ENCODE measurements at regions not wholly inside any gene's neighbourhood (a gene's known extent, or its start where the extent isn't known, plus 50 kb on each side); places are given as distances from the start of the nearest gene placed in this dataset.

DNA sequence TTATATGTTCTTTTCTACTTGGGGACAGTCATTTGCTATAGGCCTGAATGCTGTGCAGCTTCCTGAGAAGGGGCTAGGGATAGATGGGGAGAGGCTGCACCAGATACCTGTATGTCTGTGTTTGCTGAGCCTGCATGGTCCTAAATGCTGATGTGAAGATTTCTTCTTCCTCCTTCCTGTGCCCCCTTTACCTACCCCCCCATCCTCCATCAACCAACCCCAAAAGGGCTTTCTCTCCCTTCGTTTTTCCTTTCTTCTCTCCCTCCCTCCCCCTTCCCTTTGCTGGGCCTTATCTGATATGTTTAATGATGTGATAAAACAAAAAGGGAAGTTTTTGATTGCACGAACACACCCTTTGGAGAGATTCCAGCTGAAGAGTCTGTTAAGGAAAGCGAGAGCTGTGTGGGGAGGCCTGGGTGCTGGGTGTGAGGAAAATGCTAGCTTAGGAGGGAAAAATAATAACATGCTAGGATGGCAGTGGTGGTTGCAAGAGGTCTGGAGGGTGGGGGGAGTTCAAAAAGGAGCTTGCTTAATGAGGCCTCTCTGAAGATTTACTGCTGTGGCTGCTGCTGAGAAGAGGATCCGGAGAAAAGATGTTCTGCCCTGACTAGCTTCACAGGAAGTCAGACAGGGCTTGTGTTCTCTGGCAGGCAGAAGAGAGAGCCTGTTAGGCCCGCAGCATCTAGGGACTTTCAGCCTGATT is 101.8 kb downstream of the SAMD9 start:
- DNase-seq: peak; percentile 76

DNA sequence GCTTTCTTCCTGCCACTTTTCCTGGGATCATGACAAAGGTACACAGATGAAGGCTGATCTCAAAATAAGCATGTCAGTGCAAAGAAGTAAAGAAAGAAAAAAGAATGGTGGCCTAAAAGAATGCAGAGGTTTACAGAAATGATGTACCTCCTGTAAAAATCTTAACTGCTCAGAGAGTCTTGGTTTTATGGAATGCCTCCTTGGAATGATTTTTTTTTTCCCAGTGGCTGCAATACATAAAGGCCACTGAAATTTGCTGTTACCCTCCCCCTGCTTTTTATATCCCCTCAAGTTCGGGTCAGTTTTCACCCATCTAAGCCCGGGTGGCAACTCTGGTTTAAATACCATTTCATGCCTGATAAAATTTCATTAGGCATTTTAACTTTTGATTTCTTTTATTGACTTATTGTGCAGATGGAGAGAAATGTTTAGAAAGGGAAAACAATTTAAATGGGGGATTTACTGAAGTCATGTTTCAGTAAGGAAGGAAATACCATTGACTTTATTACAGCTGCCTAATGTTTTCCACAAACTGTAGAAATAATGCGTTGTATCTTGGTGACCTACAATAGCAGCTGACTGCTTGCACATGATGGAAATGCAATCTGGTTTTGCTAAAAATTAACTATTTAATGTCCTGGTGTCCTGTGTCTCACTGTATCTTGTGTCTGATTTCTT is 102.5 kb downstream of the SAMD9 start:
- DNase-seq: peak; percentile 84

DNA sequence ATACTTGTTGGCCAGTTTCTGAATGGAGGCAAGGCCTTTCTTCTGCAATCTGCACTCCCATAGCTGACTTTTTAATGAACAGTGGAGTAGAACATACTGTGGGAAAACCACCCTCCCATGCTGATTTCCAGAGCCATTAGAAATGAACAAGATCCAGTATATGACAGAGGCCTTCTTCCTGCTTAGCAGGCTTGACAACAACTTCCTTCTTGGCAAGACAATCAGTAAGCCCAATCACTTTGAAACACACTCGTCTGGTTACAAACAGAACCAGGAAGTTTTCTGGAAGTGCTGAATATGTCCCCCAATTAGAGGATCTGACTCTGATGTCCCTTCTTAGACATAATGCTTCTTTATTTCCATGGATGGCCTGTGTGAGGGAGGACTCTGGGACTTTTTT is 103.4 kb downstream of the SAMD9 start:
- DNase-seq: no peak

- peak; percentile 32 for DNase-seq
Observed at GRCh38 chr7:93013446-93014061, 104.2 kb downstream of the SAMD9 start.

- peak; percentile 98 for DNase-seq
Observed at GRCh38 chr7:93011351-93012294, 106.2 kb downstream of the SAMD9 start.

- no peak for DNase-seq
Observed at GRCh38 chr7:93008833-93009232, 108.9 kb downstream of the SAMD9 start.

GRCh38 chr7:93006480-93007095 is 111.2 kb downstream of the SAMD9 start:
- no peak for DNase-seq

- no peak for DNase-seq
Observed at GRCh38 chr7:93004906-93005305, 112.9 kb downstream of the SAMD9 start.

GRCh38 chr7:92997719-92998118 is 120.1 kb downstream of the SAMD9 start:
- no peak for DNase-seq

GRCh38 chr7:92997152-92997551 is 120.6 kb downstream of the SAMD9 start:
- no peak for DNase-seq

DNA sequence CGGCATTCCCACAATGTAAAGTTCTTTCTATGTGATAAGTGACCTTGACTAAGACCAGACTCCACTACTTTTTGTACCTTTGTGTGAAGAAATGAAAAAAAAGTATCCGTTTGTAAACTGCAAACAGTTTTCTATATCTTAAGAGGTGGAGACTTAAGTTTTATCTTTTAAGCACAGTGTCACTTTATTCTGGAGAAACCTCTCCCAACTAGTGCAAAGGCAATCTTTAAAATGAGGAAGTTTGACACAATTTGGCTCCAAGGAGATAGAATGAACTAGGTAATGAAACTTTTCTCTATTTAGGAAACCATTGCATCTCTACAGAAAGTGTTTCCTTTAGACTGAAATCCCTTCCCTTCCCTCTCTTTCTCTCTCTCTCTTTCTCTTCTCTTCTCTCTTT is 122.9 kb downstream of the SAMD9 start:
- DNase-seq: no peak

- no peak for DNase-seq
Observed at GRCh38 chr7:92992932-92993331, 124.8 kb downstream of the SAMD9 start.

- DNase-seq: no peak
Observed at GRCh38 chr7:92992483-92992882, 125.3 kb downstream of the SAMD9 start.

DNA sequence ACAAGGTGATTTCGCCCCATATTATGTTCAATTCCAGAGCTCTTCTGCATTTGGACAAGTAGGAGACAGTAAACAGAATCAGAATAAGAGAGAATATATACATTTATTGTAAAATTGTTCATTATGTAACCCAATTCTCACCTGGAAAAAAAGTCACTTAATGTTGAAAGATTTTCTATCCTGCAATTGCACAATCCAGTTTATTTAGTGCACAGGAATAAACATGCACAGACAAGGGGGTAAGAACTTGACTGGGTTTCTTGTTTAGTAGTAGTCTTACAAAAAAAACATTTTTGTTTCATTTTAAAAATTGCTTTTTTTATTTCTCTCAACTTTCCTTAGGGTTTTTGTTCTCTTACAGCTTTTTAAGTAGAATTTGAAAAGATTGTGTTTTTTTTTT is 126.6 kb downstream of the SAMD9 start:
- DNase-seq: no peak

DNA sequence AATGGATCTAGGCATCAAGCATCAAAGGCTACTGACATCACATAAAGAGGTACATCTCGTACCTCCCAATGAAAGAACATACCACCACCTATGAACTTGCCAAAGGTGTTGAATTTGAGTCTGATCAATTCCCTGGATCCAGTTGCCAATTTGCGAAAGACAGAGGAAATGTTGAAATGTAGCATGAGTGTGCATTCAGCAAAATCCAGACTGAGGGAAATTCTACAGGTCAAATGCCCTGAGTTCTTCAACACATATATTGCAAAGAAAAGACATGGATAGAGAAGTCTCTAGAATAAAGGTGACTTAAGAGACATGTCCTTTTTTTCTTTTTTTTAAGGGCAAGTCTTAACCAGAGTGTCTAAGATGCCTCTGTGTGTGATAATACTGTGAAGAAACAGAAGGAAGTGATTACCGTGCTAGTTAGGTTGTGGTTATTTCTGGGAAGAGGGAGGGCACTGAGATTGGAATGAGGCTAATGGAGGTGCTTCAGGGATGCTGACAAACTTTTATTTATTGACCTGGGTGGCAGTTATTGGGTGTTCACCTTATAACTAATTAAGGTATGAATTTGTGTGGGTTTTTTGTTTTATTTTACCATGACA is 128.7 kb downstream of the SAMD9 start:
- DNase-seq: peak; percentile 65

DNA sequence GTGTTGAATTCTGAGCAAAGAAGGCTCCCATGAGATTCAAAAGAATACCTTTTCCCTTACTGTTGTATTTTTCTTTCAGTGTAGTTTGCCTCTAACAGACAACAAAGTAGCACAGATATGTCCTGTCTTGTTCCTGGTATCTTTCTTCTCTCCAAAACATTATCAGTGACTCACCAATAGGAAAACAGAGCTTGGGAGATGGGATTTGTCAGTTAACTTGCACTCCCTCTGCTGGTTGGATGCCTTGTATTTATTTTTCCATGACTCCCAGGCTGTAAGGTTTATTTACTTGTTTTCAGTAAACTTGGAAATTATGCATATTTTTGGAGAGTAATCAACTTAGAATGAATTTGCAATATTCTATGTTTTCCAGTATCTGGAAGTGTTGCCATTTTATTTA is 129.7 kb downstream of the SAMD9 start:
- peak; percentile 49 for DNase-seq

- peak; percentile 50 for DNase-seq
Observed at GRCh38 chr7:92987538-92987937, 130.2 kb downstream of the SAMD9 start.

DNA sequence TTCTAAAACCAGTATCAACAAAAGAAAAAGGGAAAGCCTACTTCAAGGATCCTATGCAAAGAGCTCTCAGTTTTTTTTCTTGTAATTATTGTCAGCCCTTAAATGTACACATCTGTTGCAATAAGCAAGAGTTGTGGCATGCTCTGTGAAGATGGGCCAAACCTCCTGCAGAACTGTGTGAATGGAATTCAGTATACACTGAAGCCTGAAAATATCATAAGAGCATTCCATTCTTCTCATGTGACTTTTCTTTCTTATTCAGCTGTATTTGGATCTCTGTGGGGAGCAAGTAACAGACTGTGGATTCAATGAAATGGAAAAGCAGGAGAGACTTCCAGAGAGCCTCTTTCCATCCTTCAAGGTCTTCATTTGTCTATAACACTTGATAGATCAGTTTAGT is 130.7 kb downstream of the SAMD9 start:
- DNase-seq: peak; percentile 92

DNA sequence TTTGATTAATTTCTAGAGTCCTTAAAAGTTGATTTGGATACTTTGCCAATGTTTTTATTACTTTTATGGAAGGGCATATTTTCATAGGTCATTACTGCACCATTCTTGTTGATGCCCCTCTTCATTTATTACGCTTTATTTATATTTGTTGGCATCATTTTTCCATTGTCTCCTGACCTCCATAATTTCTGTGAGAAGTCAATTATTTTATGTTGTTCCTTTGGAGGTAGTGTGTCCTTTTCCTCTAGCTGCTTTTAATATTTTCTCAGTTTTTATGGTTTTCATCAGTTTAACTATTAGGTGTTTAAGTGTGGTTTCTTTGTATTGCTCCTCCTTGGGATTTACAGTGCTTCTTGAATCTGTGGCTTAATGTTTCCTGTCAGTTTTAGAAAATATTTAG is 134.9 kb downstream of the SAMD9 start:
- DNase-seq: no peak

DNA sequence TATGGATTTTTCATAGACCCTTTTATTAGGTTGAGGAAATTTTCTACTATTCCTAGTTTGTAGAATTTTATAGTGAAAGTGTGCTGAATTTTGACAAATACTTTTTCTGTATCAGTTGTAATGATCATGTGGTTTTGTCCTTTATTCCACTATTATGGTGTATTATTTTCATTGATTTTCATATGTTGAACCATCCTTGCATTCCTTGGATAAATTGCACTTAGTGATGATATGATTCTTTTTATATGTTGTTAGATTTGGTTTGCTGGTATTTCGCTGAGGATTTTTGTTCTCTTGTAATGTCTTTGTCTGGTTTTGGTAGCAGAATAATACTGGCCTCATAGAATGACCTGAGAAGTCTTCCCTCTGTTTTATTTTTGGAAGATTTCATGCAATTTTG is 140.6 kb upstream of the CDK6 start:
- DNase-seq: no peak

DNA sequence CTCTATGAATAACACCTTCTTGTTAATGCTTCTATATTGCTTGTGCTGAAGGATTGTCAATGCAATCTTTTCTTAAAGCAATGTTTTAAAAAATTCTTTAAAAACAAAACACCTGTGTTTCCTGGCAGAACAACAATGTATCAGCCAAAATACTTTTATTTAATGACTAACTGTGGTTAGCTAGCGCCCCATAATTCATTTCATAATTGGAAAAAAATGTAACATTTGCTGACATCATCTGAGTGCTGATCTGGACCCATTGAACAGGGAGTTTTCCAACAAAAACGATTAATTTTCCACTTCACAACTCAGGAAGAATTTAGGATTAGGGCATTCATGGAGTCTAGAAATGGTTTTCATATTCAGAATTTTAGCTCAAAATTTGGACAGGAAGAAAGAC is 137.6 kb upstream of the CDK6 start:
- peak; percentile 78 for DNase-seq

DNA sequence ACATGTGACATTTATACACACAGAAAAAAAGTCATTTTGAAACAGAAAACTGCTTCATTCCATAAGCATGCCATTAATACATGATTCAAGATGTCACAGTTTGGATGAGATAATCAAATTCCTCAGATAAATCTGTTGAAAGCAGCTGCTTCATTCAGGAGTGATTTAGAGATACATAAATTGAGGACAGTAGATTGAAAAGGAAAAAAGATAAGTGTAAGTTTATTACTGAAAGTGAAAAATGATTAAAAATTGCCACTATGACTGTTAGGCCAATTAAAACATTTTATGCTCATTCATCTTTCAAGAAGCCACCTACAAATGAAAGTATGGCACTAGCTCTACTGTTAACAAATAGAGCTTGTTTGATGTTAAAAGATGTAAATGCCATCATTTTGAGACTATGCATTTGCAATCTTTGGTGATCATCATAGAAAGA is 136.9 kb upstream of the CDK6 start:
- peak; percentile 59 for DNase-seq
